GM21619 (cell line): ENCODE measurements at regions not wholly inside any gene's neighbourhood (a gene's known extent, or its start where the extent isn't known, plus 50 kb on each side); places are given as distances from the start of the nearest gene placed in this dataset.
"Not testable (repeated sequence)": the region's sequence is repeated elsewhere in the genome, so short reads cannot be mapped to it uniquely, and the experiment has no call there.

ENCODE experiments used
- ATAC-seq: cut with Tn5 transposase; IDR thresholded peaks from one replicate; pipeline ENCODE4 v1.9.1; 2021; ENCODE audit not compliant: unreplicated experiment

- no peak for ATAC-seq
Measured at GRCh38 chr20:48147311-48147710, 362.0 kb upstream of the SULF2 start.

- no peak for ATAC-seq
Measured at GRCh38 chr20:48146877-48147276, 361.6 kb upstream of the SULF2 start.

GRCh38 chr20:48146308-48146707, 361.0 kb upstream of the SULF2 start:
- no peak for ATAC-seq

GRCh38 chr20:48143435-48144081, 358.3 kb upstream of the SULF2 start:
- ATAC-seq: no peak

GRCh38 chr20:48142516-48142773, 357.2 kb upstream of the SULF2 start:
- ATAC-seq: no peak

- ATAC-seq: no peak
Measured at GRCh38 chr20:48141660-48142515, 356.6 kb upstream of the SULF2 start.

GRCh38 chr20:48139262-48140041, 354.2 kb upstream of the SULF2 start:
- ATAC-seq: no peak

GRCh38 chr20:48132834-48133233, 347.6 kb upstream of the SULF2 start:
- ATAC-seq: no peak

GRCh38 chr20:48131581-48131980, 346.3 kb upstream of the SULF2 start:
- ATAC-seq: no peak

- no peak for ATAC-seq
Measured at GRCh38 chr20:48129345-48129942, 344.2 kb upstream of the SULF2 start.

GRCh38 chr20:48128436-48128835, 343.2 kb upstream of the SULF2 start:
- no peak for ATAC-seq

- not testable (repeated sequence) for ATAC-seq
Measured at GRCh38 chr20:48127964-48128363, 342.7 kb upstream of the SULF2 start.

GRCh38 chr20:48127133-48127532, 341.9 kb upstream of the SULF2 start:
- ATAC-seq: not testable (repeated sequence)

- ATAC-seq: no peak
Measured at GRCh38 chr20:48126227-48126740, 341.0 kb upstream of the SULF2 start.

- no peak for ATAC-seq
Measured at GRCh38 chr20:48124960-48125359, 339.7 kb upstream of the SULF2 start.

- no peak for ATAC-seq
Measured at GRCh38 chr20:48124181-48124782, 339.0 kb upstream of the SULF2 start.

GRCh38 chr20:48120120-48120519, 334.8 kb upstream of the SULF2 start:
- ATAC-seq: no peak

GRCh38 chr20:48119389-48119788, 334.1 kb upstream of the SULF2 start:
- not testable (repeated sequence) for ATAC-seq

GRCh38 chr20:48115502-48115901, 330.2 kb upstream of the SULF2 start:
- ATAC-seq: no peak

GRCh38 chr20:48107560-48107959, 322.3 kb upstream of the SULF2 start:
- ATAC-seq: no peak

GRCh38 chr20:48106428-48106827, 321.1 kb upstream of the SULF2 start:
- ATAC-seq: no peak
